ENCODE measurements at regions not wholly inside any gene's neighbourhood (a gene's known extent, or its start where the extent isn't known, plus 50 kb on each side); places are given as distances from the start of the nearest gene placed in this dataset.
A peak's percentile ranks its signal among the peaks of the same experiment; 100 is the strongest.
"Not testable (repeated sequence)": the region's sequence is repeated elsewhere in the genome, so short reads cannot be mapped to it uniquely, and the experiment has no call there.

GRCh38 chr1:121443001-121443540 lies 258.3 kb downstream of the SRGAP2C start:
- DNase-seq (ENCODE audit: low spot score in 2 of 2) = no peak
- Mint-ChIP-seq H3K27ac (no peak overlapping the region), H3K9me3 (peaks cover 0 to 5% of the 10 kb centered on the region in 2 donors), H3K36me3 (no peaks in the 10 kb centered on the region)
- no peak for ATAC-seq

GRCh38 chr1:121444096-121444495 lies 259.3 kb downstream of the SRGAP2C start:
- peaks cover 0 to 5% of the 10 kb centered on the region in 2 donors for H3K9me3 Mint-ChIP-seq
- H3K27ac Mint-ChIP-seq = no peak overlapping the region
- peak in 1 of 2 donors; percentile 66 for ATAC-seq
- no peak for DNase-seq (ENCODE audit: low spot score in 2 of 2)
- no peaks in the 10 kb centered on the region for H3K36me3 Mint-ChIP-seq

- Mint-ChIP-seq H3K9me3 (peaks cover 0 to 3% of the 10 kb centered on the region in 2 donors), H3K36me3 (no peaks in the 10 kb centered on the region), H3K27ac (no peak overlapping the region)
- DNase-seq (ENCODE audit: low spot score in 2 of 2) (no peak), ATAC-seq (no peak)
Observed at GRCh38 chr1:121445679-121446078, 260.9 kb downstream of the SRGAP2C start.

- not testable (repeated sequence) for H3K36me3 Mint-ChIP-seq; H3K9me3 Mint-ChIP-seq; ATAC-seq; DNase-seq (ENCODE audit: low spot score in 2 of 2); H3K27ac Mint-ChIP-seq
Observed at GRCh38 chr1:121447280-121447923, 262.6 kb downstream of the SRGAP2C start.

GRCh38 chr1:121448064-121448463 lies 263.3 kb downstream of the SRGAP2C start:
- not testable (repeated sequence) for ATAC-seq; DNase-seq (ENCODE audit: low spot score in 2 of 2); H3K36me3 Mint-ChIP-seq; H3K9me3 Mint-ChIP-seq; H3K27ac Mint-ChIP-seq

GRCh38 chr1:121448851-121449250 lies 264.1 kb downstream of the SRGAP2C start:
- no peak for DNase-seq (ENCODE audit: low spot score in 2 of 2)
- Mint-ChIP-seq H3K9me3 (no peaks in the 10 kb centered on the region), H3K36me3 (no peaks in the 10 kb centered on the region), H3K27ac (no peak overlapping the region)
- peak in 1 of 2 donors; percentile 58 for ATAC-seq

GRCh38 chr1:121452484-121452883 lies 267.7 kb downstream of the SRGAP2C start:
- Mint-ChIP-seq H3K9me3 (peaks cover 0 to 3% of the 10 kb centered on the region in 2 donors), H3K27ac (no peak overlapping the region), H3K36me3 (no peaks in the 10 kb centered on the region)
- DNase-seq (ENCODE audit: low spot score in 2 of 2) (no peak), ATAC-seq (no peak)

- ATAC-seq (peak; percentile 100), DNase-seq (ENCODE audit: low spot score in 2 of 2) (no peak)
- Mint-ChIP-seq H3K36me3 (no peaks in the 10 kb centered on the region), H3K9me3 (peaks cover 0 to 8% of the 10 kb centered on the region in 2 donors), H3K27ac (no peak overlapping the region)
Observed at GRCh38 chr1:121458291-121459048, 273.7 kb downstream of the SRGAP2C start.

GRCh38 chr1:121459235-121459634 lies 274.5 kb downstream of the SRGAP2C start:
- DNase-seq (ENCODE audit: low spot score in 2 of 2) (no peak), ATAC-seq (no peak)
- H3K9me3 Mint-ChIP-seq = peaks cover 0 to 8% of the 10 kb centered on the region in 2 donors
- no peaks in the 10 kb centered on the region for H3K36me3 Mint-ChIP-seq
- no peak overlapping the region for H3K27ac Mint-ChIP-seq

GRCh38 chr1:121469395-121469794 lies 284.6 kb downstream of the SRGAP2C start:
- not testable (repeated sequence) for ATAC-seq; H3K27ac Mint-ChIP-seq; DNase-seq (ENCODE audit: low spot score in 2 of 2)
- Mint-ChIP-seq H3K9me3 (peaks cover 0 to 19% of the 10 kb centered on the region in 2 donors), H3K36me3 (peaks cover 9 to 11% of the 10 kb centered on the region in 2 donors)

- Mint-ChIP-seq H3K36me3 (peaks cover 9 to 11% of the 10 kb centered on the region in 2 donors), H3K9me3 (peaks cover 0 to 19% of the 10 kb centered on the region in 2 donors)
- H3K27ac Mint-ChIP-seq; DNase-seq (ENCODE audit: low spot score in 2 of 2); ATAC-seq: not testable (repeated sequence)
Observed at GRCh38 chr1:121470401-121470800, 285.6 kb downstream of the SRGAP2C start.

GRCh38 chr1:121471523-121471922 lies 286.7 kb downstream of the SRGAP2C start:
- ATAC-seq (peak in 1 of 2 donors; percentile 69), DNase-seq (ENCODE audit: low spot score in 2 of 2) (no peak)
- peaks cover 0 to 22% of the 10 kb centered on the region in 2 donors for H3K9me3 Mint-ChIP-seq
- peaks cover 11 to 13% of the 10 kb centered on the region in 2 donors for H3K36me3 Mint-ChIP-seq
- H3K27ac Mint-ChIP-seq = no peak overlapping the region

- peaks cover 0 to 23% of the 10 kb centered on the region in 2 donors for H3K9me3 Mint-ChIP-seq
- ATAC-seq (no peak), DNase-seq (ENCODE audit: low spot score in 2 of 2) (no peak)
- H3K36me3 Mint-ChIP-seq = peaks cover 11 to 15% of the 10 kb centered on the region in 2 donors
- no peak overlapping the region for H3K27ac Mint-ChIP-seq
Observed at GRCh38 chr1:121472017-121472416, 287.2 kb downstream of the SRGAP2C start.

- peaks cover 10 to 13% of the 10 kb centered on the region in 2 donors for H3K36me3 Mint-ChIP-seq
- ATAC-seq (no peak), DNase-seq (ENCODE audit: low spot score in 2 of 2) (no peak)
- peaks cover 9 to 17% of the 10 kb centered on the region in 2 donors for H3K9me3 Mint-ChIP-seq
- H3K27ac Mint-ChIP-seq = peak overlapping the region in 1 of 2 donors; percentile 67
Observed at GRCh38 chr1:121483234-121483633, 298.5 kb downstream of the SRGAP2C start.

- no peak for DNase-seq (ENCODE audit: low spot score in 2 of 2)
- peak overlapping the region; percentile 8 to 67 for H3K27ac Mint-ChIP-seq
- peak; percentile 29 to 37 for ATAC-seq
- peaks cover 6 to 17% of the 10 kb centered on the region in 2 donors for H3K9me3 Mint-ChIP-seq
- peaks cover 5 to 10% of the 10 kb centered on the region in 2 donors for H3K36me3 Mint-ChIP-seq
Observed at GRCh38 chr1:121483961-121484424, 299.2 kb downstream of the SRGAP2C start.

GRCh38 chr1:121494796-121495195 lies 310.0 kb downstream of the SRGAP2C start:
- not testable (repeated sequence) for DNase-seq (ENCODE audit: low spot score in 2 of 2); H3K36me3 Mint-ChIP-seq

GRCh38 chr1:121511455-121511854 lies 326.7 kb downstream of the SRGAP2C start:
- DNase-seq (ENCODE audit: low spot score in 2 of 2) (peak in 1 of 2 donors; percentile 62), ATAC-seq (peak in 1 of 2 donors; percentile 82)
- Mint-ChIP-seq H3K9me3 (peaks cover 16 to 19% of the 10 kb centered on the region in 2 donors), H3K27ac (peak overlapping the region in 1 of 2 donors; percentile 65), H3K36me3 (peaks cover 44% of the 10 kb centered on the region in 2 donors)

More at GRCh38 chr1:121494796-121495195, 310.0 kb downstream of the SRGAP2C start:
- peaks cover 3 to 15% of the 10 kb centered on the region in 2 donors for H3K9me3 Mint-ChIP-seq
- ATAC-seq, H3K27ac Mint-ChIP-seq: not testable (repeated sequence)
